Esophagus muscularis mucosa (tissue), 4 donors: ENCODE measurements at regions not wholly inside any gene's neighbourhood (a gene's known extent, or its start where the extent isn't known, plus 50 kb on each side); places are given as distances from the start of the nearest gene placed in this dataset.

Source experiments
- DNase-seq: peaks from one replicate; pipeline ENCODE4 v3.0.0-alpha.2; 2017; ENCODE audit errors: extremely low spot score
- H3K27ac ChIP-seq, 4 donors: fragments of 200-600 bp; sonication (generic); replicated peaks in 1 of 4; 1 replicate in 3 of 4; 2 replicates in 1 of 4; pipeline ENCODE4 v1.5.1; 2016 to 2019; ENCODE audit warnings: mild to moderate bottlenecking in 1 of 4
- H3K27me3 ChIP-seq, 4 donors: fragments of 200-600 bp; sonication (generic); one replicate each; pipeline versions ENCODE4 v1.5.1 to v1.6.0; 2016 to 2019
- H3K36me3 ChIP-seq, 4 donors: fragments of 200-600 bp; sonication (generic); one replicate each; pipeline ENCODE4 v1.5.1; 2016 to 2019
- H3K4me1 ChIP-seq, 4 donors: fragments of 200-600 bp; sonication (generic); one replicate each; pipeline ENCODE4 v1.5.1; 2016 to 2019
- H3K4me3 ChIP-seq, 4 donors: fragments of 200-600 bp; sonication (generic); 1 replicate in 2 of 4; 2 replicates in 2 of 4; pipeline ENCODE4 v1.5.1; 2016 to 2019; ENCODE audit warnings: mild to moderate bottlenecking in 4 of 4, moderate library complexity in 1 of 4
- H3K9me3 ChIP-seq, 4 donors: fragments of 200-600 bp; sonication (generic); 1 replicate in 3 of 4; 2 replicates in 1 of 4; pipeline ENCODE4 v1.5.1; 2016 to 2019
- EP300 ChIP-seq: sonication (generic); formaldehyde crosslinking; IDR thresholded peaks from one replicate; pipeline ENCODE4 v1.6.1; 2017; ENCODE audit warnings: antibody characterized with exemption
- POLR2A ChIP-seq: fragments of 450-650 bp; IDR thresholded peaks from one replicate; pipeline ENCODE4 v1.6.1; 2017; ENCODE audit warnings: antibody characterized with exemption, moderate library complexity, mild to moderate bottlenecking, low read depth
- POLR2AphosphoS5 ChIP-seq, 2 donors: sonication (generic); formaldehyde crosslinking; IDR thresholded peaks; one replicate each; pipeline ENCODE4 v1.6.1; 2017; ENCODE audit warnings: antibody characterized with exemption in 2 of 2
- WGBS: methylation state at CpG from one replicate; pipeline ENCODE4 v1.1.5; 2018; 5-methylcytosine and 5-hydroxymethylcytosine counted together
- intact Hi-C: fragments of 100-400 bp; cut with DNase I; formaldehyde crosslinking; loops from one replicate; pipeline ENCODE4 v1.15.1; 2023
- TF ChIP-seq, protein P1 (sequence below), 3 experiments: fragments of 200-600 bp in 2 of 3; fragments of 450-650 bp in 1 of 3; sonication (generic) in 2 of 3; IDR thresholded peaks; one replicate each; pipeline ENCODE4 v1.5.1; 2017 to 2019; ENCODE audit warnings: antibody characterized with exemption in 3 of 3, mild to moderate bottlenecking in 2 of 3, moderate library complexity in 1 of 3

DNA sequence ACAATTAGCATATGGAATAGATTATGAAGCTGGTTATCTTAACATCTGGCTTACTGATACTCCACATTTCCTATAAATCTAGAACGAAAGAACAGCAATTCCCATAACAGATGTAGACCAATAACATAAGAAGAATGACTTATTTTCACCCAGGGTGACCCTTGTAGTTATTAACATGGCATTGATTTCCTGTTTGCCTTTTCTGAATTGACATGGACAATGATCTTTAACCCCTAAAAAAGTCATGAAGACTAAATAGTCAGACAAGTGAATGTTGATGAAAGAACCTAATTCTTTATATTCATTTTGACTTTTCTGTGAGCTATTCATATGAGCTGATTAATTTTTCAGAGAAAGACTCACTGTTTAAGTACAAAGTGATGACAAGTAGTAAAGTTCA is 175.3 kb upstream of the CD180 start:
- H3K4me3 ChIP-seq: no peak overlapping the region
- no peaks in the 10 kb centered on the region for H3K36me3 ChIP-seq
- H3K27ac ChIP-seq: no peak overlapping the region
- H3K9me3 ChIP-seq: no peaks in the 10 kb centered on the region
- DNase-seq: no peak
- 94% methylated on average over 1 of the region's 1 CpG for WGBS
- H3K27me3 ChIP-seq: no peaks in the 10 kb centered on the region
- TF ChIP-seq, protein P1, sequence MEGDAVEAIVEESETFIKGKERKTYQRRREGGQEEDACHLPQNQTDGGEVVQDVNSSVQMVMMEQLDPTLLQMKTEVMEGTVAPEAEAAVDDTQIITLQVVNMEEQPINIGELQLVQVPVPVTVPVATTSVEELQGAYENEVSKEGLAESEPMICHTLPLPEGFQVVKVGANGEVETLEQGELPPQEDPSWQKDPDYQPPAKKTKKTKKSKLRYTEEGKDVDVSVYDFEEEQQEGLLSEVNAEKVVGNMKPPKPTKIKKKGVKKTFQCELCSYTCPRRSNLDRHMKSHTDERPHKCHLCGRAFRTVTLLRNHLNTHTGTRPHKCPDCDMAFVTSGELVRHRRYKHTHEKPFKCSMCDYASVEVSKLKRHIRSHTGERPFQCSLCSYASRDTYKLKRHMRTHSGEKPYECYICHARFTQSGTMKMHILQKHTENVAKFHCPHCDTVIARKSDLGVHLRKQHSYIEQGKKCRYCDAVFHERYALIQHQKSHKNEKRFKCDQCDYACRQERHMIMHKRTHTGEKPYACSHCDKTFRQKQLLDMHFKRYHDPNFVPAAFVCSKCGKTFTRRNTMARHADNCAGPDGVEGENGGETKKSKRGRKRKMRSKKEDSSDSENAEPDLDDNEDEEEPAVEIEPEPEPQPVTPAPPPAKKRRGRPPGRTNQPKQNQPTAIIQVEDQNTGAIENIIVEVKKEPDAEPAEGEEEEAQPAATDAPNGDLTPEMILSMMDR (IDR thresholded peaks at IDR 0.05): no peak
- TF ChIP-seq EP300 (no peak), POLR2A (no peak), POLR2AphosphoS5 (IDR thresholded peaks at IDR 0.05) (no peak)
- peaks cover 0 to 3% (median 0%) of the 10 kb centered on the region in 4 donors for H3K4me1 ChIP-seq
- intact Hi-C loops: no loop called here

DNA sequence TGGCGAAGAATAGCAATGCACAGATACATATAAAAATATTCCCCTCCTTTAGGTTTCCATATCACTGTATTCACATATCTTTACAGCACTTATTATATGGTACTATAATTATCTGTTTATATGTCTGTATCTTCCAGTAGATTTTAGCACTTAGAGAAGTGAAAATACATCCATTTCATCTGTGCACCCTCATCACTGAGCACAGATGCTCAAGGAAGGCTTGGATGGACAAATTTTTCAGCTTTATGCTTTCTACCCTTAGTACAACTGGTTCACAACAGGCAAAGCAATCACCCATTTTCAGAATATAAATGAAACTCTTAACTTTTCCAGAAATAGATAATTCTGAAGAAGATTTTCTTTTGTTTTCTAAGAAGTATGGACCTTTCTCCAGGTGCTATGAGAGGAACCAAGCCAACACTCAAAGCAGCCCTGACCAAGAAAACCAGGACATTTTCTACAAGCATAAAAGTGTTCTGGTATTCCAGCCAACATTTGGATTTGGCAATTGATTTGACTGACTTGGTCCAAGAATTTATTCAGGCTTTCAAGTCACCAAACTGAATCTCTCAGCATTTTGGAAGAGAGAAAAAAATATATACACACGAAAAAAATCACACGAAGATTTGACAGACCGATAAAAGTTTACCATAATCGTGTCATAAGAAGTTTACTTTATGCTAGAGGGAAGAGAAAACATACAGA is 170.2 kb upstream of the CD180 start:
- peaks cover 0 to 15% (median 8%) of the 10 kb centered on the region in 4 donors for H3K4me1 ChIP-seq
- H3K27ac ChIP-seq: no peak overlapping the region
- 62% methylated on average over 5 of the region's 5 CpGs for WGBS
- DNase-seq: no peak
- no peaks in the 10 kb centered on the region for H3K27me3 ChIP-seq
- TF ChIP-seq EP300 (no peak), POLR2A (no peak), POLR2AphosphoS5 (IDR thresholded peaks at IDR 0.05) (no peak)
- TF ChIP-seq, protein P1 (IDR thresholded peaks at IDR 0.05): no peak
- H3K9me3 ChIP-seq: no peaks in the 10 kb centered on the region
- no peaks in the 10 kb centered on the region for H3K36me3 ChIP-seq
- intact Hi-C loops: no loop called here
- no peak overlapping the region for H3K4me3 ChIP-seq

DNA sequence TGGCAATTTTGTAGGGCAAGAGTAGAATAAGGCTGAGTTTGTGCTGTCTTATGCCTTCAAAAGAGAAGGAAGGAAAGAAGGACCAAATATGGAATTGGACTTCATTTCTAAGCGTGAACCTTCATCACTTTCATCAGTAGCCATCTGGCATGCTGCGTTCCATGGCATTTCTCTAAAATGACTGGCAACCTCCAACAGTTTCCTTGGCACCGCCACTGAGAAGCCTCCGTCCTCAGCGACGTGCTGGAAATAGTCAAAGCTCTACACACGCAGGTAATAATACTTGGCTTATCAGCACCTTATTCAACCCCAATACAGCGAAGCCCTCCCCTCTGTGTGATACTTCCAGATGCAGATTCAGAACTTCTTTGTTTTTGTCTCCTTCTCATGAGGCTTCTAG is 169.7 kb upstream of the CD180 start:
- WGBS: 96% methylated on average over 8 of the region's 8 CpGs
- DNase-seq: no peak
- H3K27me3 ChIP-seq: no peaks in the 10 kb centered on the region
- intact Hi-C loops: no loop called here
- no peaks in the 10 kb centered on the region for H3K36me3 ChIP-seq
- H3K27ac ChIP-seq: no peak overlapping the region
- no peaks in the 10 kb centered on the region for H3K9me3 ChIP-seq
- H3K4me1 ChIP-seq: peaks cover 0 to 20% (median 14%) of the 10 kb centered on the region in 4 donors
- TF ChIP-seq EP300 (no peak), POLR2A (no peak), POLR2AphosphoS5 (IDR thresholded peaks at IDR 0.05) (no peak)
- TF ChIP-seq, protein P1 (IDR thresholded peaks at IDR 0.05): no peak
- H3K4me3 ChIP-seq: no peak overlapping the region

DNA sequence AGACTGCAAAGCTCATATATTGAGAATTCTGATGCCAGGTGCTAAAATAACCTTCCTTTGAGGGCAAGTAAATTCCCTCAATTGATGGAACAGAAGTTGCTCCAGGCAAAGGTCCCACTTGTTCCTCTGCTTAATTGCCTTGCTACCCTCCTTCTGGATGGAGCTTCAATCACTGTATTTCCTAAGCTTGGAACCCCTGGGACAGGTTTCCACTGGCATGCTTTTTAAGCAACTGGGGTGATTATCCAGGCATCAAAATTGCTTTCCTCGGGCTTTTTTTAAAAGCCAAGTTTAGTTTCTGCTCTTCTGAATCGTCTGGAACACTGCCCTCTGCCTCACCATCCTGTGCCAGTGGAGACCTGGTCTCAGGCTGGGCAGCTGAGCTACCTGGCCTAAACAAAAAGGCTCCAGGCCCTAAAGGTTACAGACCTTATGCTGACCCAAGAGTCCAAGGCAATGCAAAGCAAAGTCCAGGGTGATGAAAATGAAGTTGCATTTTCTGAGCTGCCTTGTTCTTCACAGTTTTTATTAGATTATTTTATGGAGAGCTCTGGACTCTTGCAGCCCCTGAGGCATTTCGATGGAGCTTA is 167.9 kb upstream of the CD180 start:
- Histone ChIP-seq H3K36me3 (no peaks in the 10 kb centered on the region), H3K9me3 (no peaks in the 10 kb centered on the region), H3K4me3 (no peak overlapping the region), H3K27me3 (no peaks in the 10 kb centered on the region), H3K27ac (no peak overlapping the region), H3K4me1 (peaks cover 0 to 27% (median 15%) of the 10 kb centered on the region in 4 donors)
- no peak for DNase-seq
- TF ChIP-seq, protein P1 (IDR thresholded peaks at IDR 0.05): no peak
- no peak for TF ChIP-seq POLR2AphosphoS5 (IDR thresholded peaks at IDR 0.05)
- no peak for TF ChIP-seq POLR2A
- no peak for TF ChIP-seq EP300
- WGBS: 83% methylated on average over 3 of the region's 3 CpGs
- intact Hi-C loops: no loop called here

DNA sequence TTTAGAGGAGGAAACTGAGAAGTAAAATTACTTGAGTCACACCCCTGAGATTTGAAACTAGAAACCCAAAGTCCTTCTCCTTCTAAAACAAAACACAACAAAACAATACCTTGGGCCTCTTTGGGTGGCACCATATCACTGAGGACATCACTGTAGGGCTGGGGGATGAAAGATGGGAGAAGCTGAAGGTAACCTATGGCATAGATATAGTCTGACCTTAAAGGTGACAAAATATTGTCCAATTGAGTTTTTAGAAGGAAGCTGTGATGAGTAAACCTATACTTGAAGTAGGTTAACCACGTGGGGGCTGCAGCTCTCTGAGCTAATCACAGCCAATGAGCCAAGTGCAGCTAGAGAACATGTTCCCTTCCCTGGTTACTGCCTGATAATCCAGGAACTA is 167.4 kb upstream of the CD180 start:
- 95% methylated on average over 1 of the region's 1 CpG for WGBS
- H3K27ac ChIP-seq: no peak overlapping the region
- TF ChIP-seq POLR2AphosphoS5 (IDR thresholded peaks at IDR 0.05): no peak
- TF ChIP-seq, protein P1 (IDR thresholded peaks at IDR 0.05): no peak
- no peak for TF ChIP-seq EP300
- TF ChIP-seq POLR2A: no peak

More for the DNA sequence above, 167.4 kb upstream of the CD180 start:
- Histone ChIP-seq H3K36me3 (no peaks in the 10 kb centered on the region), H3K9me3 (no peaks in the 10 kb centered on the region), H3K4me1 (peaks cover 0 to 27% (median 15%) of the 10 kb centered on the region in 4 donors), H3K27me3 (no peaks in the 10 kb centered on the region), H3K4me3 (no peak overlapping the region)
- DNase-seq: no peak
- intact Hi-C loops: no loop called here
